PC-9 (cell line): ENCODE measurements at regions not wholly inside any gene's neighbourhood (a gene's known extent, or its start where the extent isn't known, plus 50 kb on each side); places are given as distances from the start of the nearest gene placed in this dataset.

Experiments
- EZH2 ChIP-seq: fragments of 200-600 bp; sonication (generic); IDR thresholded peaks from 2 replicates; pipeline ENCODE4 v1.8.0; 2017; ENCODE audit warnings: antibody characterized with exemption, low read depth
- TF ChIP-seq, protein P1 (sequence below): fragments of 200-600 bp; sonication (generic); conservative IDR thresholded peaks from 2 replicates; pipeline ENCODE4 v1.6.1; 2017; ENCODE audit warnings: mixed run types, antibody characterized with exemption, mild to moderate bottlenecking, moderate library complexity

DNA sequence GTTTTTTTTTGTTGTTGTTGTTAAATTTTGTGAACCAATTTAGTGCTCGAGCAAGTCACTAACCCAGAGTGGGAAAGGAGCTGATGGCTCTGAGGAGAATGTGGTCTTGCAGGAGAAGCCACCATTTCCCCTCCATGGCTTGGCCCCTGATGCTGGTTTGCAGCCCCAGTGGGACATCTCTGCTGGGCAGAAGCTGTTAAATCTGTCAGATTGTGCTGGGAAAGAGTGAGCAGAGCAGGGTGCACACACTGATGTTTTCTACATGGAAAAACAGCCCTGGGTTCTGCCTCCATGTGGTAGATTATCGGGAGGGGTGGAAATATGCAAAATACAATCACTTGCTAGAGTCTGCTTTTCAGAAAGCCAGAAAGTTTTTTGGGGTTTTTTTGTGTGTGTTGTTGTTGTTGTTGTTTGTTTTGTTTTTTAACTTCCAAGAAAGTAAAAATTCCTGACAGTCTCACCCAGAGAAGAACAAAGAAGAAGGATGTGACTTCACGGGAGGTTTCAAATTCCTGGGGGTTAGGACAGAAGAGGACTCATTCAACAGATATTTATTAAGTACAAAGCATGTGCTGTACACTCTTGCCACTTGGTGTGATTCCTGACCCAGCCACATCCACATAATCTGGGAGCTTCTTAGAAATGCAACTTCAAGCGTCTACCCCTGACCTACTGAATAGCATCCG lies 133.7 kb downstream of the FOXB1 start:
- TF ChIP-seq, protein P1, sequence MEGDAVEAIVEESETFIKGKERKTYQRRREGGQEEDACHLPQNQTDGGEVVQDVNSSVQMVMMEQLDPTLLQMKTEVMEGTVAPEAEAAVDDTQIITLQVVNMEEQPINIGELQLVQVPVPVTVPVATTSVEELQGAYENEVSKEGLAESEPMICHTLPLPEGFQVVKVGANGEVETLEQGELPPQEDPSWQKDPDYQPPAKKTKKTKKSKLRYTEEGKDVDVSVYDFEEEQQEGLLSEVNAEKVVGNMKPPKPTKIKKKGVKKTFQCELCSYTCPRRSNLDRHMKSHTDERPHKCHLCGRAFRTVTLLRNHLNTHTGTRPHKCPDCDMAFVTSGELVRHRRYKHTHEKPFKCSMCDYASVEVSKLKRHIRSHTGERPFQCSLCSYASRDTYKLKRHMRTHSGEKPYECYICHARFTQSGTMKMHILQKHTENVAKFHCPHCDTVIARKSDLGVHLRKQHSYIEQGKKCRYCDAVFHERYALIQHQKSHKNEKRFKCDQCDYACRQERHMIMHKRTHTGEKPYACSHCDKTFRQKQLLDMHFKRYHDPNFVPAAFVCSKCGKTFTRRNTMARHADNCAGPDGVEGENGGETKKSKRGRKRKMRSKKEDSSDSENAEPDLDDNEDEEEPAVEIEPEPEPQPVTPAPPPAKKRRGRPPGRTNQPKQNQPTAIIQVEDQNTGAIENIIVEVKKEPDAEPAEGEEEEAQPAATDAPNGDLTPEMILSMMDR, result no peak
- no peak for TF ChIP-seq EZH2
